GM12891 (cell line): ENCODE measurements at regions not wholly inside any gene's neighbourhood (a gene's known extent, or its start where the extent isn't known, plus 50 kb on each side); places are given as distances from the start of the nearest gene placed in this dataset.

Experiments used
- DNase-seq: peaks from one replicate; pipeline ENCODE4 v3.0.0; 2011; ENCODE audit warnings: low spot score; ENCODE audit not compliant: insufficient read length
- FAIRE-seq: peaks from 2 replicates; lab custom pipeline; 2011; peaks lifted over from hg19 to GRCh38; lab: Jason Lieb, UNC
- PAX5 ChIP-seq: IDR thresholded peaks from 2 replicates; pipeline ENCODE4 v1.6.1; 2011; ENCODE audit warnings: low read length, moderate library complexity, mild to moderate bottlenecking; ENCODE audit not compliant: insufficient read depth, severe bottlenecking
- POLR2A ChIP-seq: IDR thresholded peaks from 2 replicates; pipeline ENCODE4 v1.6.1; 2011; ENCODE audit warnings: low read depth, low read length, control low read depth
- POLR2AphosphoS5 ChIP-seq: IDR thresholded peaks from 2 replicates; pipeline ENCODE4 v1.6.1; 2011; ENCODE audit warnings: low read depth, low read length, control low read depth
- POU2F2 ChIP-seq: IDR thresholded peaks from 2 replicates; pipeline ENCODE4 v1.6.1; 2011; ENCODE audit warnings: low read depth, mild to moderate bottlenecking, control low read depth, low read length, moderate library complexity
- SPI1 ChIP-seq: IDR thresholded peaks from 2 replicates; pipeline ENCODE4 v1.6.1; 2011; ENCODE audit warnings: low read depth, low read length, control low read depth
- TAF1 ChIP-seq: IDR thresholded peaks from 2 replicates; pipeline ENCODE4 v1.6.1; 2011; ENCODE audit warnings: low read depth, low read length, control low read depth

- FAIRE-seq = no peak
- TF ChIP-seq POLR2A (no peak), POU2F2 (no peak)
- no peak for DNase-seq
These were observed 368.8 kb upstream of the TMPRSS15 start for GRCh38 chr21:18772404-18772803.

- FAIRE-seq (no peak), DNase-seq (no peak)
- TF ChIP-seq TAF1 = no peak
- TF ChIP-seq SPI1 = no peak
- TF ChIP-seq PAX5 = no peak
- TF ChIP-seq POU2F2 = no peak
- no peak for TF ChIP-seq POLR2A
- TF ChIP-seq POLR2AphosphoS5 = no peak
These were observed 369.3 kb upstream of the TMPRSS15 start for GRCh38 chr21:18772897-18773296.

GRCh38 chr21:18776936-18777335 lies 373.4 kb upstream of the TMPRSS15 start:
- TF ChIP-seq POU2F2 = no peak
- no peak for TF ChIP-seq PAX5
- TF ChIP-seq POLR2A = no peak
- TF ChIP-seq TAF1 = no peak
- no peak for TF ChIP-seq SPI1
- no peak for TF ChIP-seq POLR2AphosphoS5
- FAIRE-seq (no peak), DNase-seq (no peak)

GRCh38 chr21:18782721-18783120 lies 379.1 kb upstream of the TMPRSS15 start:
- TF ChIP-seq PAX5 (no peak), POU2F2 (no peak), SPI1 (no peak), POLR2A (no peak), POLR2AphosphoS5 (no peak), TAF1 (no peak)
- FAIRE-seq = no peak
- DNase-seq = no peak

- TF ChIP-seq SPI1 (no peak), POLR2A (no peak), POLR2AphosphoS5 (no peak), TAF1 (no peak)
- FAIRE-seq = no peak
- DNase-seq = no peak
These were observed 397.9 kb upstream of the TMPRSS15 start for GRCh38 chr21:18801468-18801867.

- FAIRE-seq (no peak), DNase-seq (no peak)
- TF ChIP-seq SPI1 (no peak), POU2F2 (no peak), POLR2A (no peak), TAF1 (no peak), PAX5 (no peak), POLR2AphosphoS5 (no peak)
These were observed 400.0 kb upstream of the TMPRSS15 start for GRCh38 chr21:18803624-18804023.

- FAIRE-seq (no peak), DNase-seq (no peak)
- no peak for TF ChIP-seq POLR2AphosphoS5
- TF ChIP-seq POLR2A = no peak
- no peak for TF ChIP-seq POU2F2
- no peak for TF ChIP-seq TAF1
- TF ChIP-seq PAX5 = no peak
- TF ChIP-seq SPI1 = no peak
These were observed 406.6 kb upstream of the TMPRSS15 start for GRCh38 chr21:18810136-18810535.

GRCh38 chr21:18812308-18812707 lies 408.7 kb upstream of the TMPRSS15 start:
- DNase-seq (no peak), FAIRE-seq (no peak)
- TF ChIP-seq POU2F2 = no peak

GRCh38 chr21:18819507-18819906 lies 415.9 kb upstream of the TMPRSS15 start:
- DNase-seq (no peak), FAIRE-seq (no peak)
- TF ChIP-seq POU2F2 (no peak), POLR2AphosphoS5 (no peak), PAX5 (no peak), TAF1 (no peak), POLR2A (no peak)

GRCh38 chr21:18826562-18826961 lies 423.0 kb upstream of the TMPRSS15 start:
- FAIRE-seq = no peak
- TF ChIP-seq SPI1 (no peak), POLR2A (no peak), PAX5 (no peak), TAF1 (no peak), POLR2AphosphoS5 (no peak), POU2F2 (no peak)
- no peak for DNase-seq
